Osteocyte (in vitro differentiated cells): ENCODE measurements at regions not wholly inside any gene's neighbourhood (a gene's known extent, or its start where the extent isn't known, plus 50 kb on each side); places are given as distances from the start of the nearest gene placed in this dataset.

Source experiments
- DNase-seq: peaks from one replicate; pipeline ENCODE4 v3.0.0; 2021; ENCODE audit warnings: mixed read lengths; ENCODE audit not compliant: unreplicated experiment; ENCODE audit errors: extremely low spot score
- H3K27ac Mint-ChIP-seq: one replicate; pipeline ENCODE4 v1.8.0; 2021; ENCODE audit warnings: mild to moderate bottlenecking, mixed read lengths; ENCODE audit not compliant: unreplicated experiment
- H3K27me3 Mint-ChIP-seq: one replicate; pipeline ENCODE4 v1.8.0; 2021; ENCODE audit warnings: mixed read lengths; ENCODE audit not compliant: unreplicated experiment
- H3K36me3 Mint-ChIP-seq: one replicate; pipeline ENCODE4 v1.8.0; 2021; ENCODE audit warnings: mixed read lengths; ENCODE audit not compliant: unreplicated experiment
- H3K4me1 Mint-ChIP-seq: one replicate; pipeline ENCODE4 v1.8.0; 2021; ENCODE audit warnings: mixed read lengths; ENCODE audit not compliant: unreplicated experiment
- H3K4me3 Mint-ChIP-seq: one replicate; pipeline ENCODE4 v1.8.0; 2021; ENCODE audit warnings: mild to moderate bottlenecking, moderate library complexity, mixed read lengths; ENCODE audit not compliant: unreplicated experiment
- H3K9me3 Mint-ChIP-seq: one replicate; pipeline ENCODE4 v1.8.0; 2021; ENCODE audit warnings: mixed read lengths; ENCODE audit not compliant: unreplicated experiment
- TF ChIP-seq, protein P1 (sequence below): fragments of 200-600 bp; sonication (generic); IDR thresholded peaks from 2 replicates; pipeline ENCODE4 v1.5.0; 2021; ENCODE audit warnings: antibody characterized with exemption, mild to moderate bottlenecking, moderate library complexity

DNA sequence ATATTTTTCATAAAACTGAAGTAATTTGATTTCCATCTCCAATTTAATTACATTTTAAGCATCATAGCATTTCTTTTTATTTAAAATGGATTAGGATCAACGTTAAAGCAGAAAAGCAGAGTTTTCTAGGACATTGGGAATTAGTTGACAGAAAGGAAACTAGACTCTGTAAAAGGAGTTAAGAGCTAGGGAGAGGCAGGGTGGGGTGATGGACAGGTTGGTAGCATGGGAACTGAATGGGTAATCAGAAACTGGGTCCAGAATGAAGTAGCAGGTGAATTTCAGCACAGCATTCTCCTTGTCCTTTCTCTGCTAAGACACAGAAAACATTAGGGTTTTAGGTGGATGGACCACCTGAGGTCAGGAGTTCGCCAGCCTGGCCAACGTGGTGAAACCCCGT is 97.6 kb downstream of the ANAPC4 start:
- H3K4me1 Mint-ChIP-seq = no peaks in the 10 kb centered on the region
- no peak for DNase-seq
- H3K27me3 Mint-ChIP-seq = no peaks in the 10 kb centered on the region
- H3K27ac Mint-ChIP-seq = no peak overlapping the region
- peaks cover 4% of the 10 kb centered on the region for H3K9me3 Mint-ChIP-seq
- no peak overlapping the region for H3K4me3 Mint-ChIP-seq
- TF ChIP-seq, protein P1, sequence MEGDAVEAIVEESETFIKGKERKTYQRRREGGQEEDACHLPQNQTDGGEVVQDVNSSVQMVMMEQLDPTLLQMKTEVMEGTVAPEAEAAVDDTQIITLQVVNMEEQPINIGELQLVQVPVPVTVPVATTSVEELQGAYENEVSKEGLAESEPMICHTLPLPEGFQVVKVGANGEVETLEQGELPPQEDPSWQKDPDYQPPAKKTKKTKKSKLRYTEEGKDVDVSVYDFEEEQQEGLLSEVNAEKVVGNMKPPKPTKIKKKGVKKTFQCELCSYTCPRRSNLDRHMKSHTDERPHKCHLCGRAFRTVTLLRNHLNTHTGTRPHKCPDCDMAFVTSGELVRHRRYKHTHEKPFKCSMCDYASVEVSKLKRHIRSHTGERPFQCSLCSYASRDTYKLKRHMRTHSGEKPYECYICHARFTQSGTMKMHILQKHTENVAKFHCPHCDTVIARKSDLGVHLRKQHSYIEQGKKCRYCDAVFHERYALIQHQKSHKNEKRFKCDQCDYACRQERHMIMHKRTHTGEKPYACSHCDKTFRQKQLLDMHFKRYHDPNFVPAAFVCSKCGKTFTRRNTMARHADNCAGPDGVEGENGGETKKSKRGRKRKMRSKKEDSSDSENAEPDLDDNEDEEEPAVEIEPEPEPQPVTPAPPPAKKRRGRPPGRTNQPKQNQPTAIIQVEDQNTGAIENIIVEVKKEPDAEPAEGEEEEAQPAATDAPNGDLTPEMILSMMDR = no peak
- no peaks in the 10 kb centered on the region for H3K36me3 Mint-ChIP-seq

DNA sequence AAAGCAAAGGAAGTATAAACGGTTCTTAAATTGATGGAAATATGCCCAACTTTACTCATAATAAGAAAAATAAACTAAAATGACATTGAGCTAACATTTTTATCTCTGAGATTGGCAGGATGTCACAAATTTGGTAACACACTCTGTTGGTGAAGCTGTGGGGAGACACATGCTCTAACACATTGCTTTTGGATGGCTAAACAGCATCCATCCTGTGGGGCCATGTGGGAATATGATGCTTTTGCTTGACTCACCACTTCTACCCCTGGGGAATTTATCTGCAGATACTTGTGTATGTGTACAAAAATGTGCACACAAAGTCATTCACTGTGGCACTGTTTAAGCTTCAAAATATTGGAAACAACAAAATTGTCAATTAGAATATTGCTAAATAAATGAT is 100.2 kb downstream of the ANAPC4 start:
- Mint-ChIP-seq H3K4me1 (no peaks in the 10 kb centered on the region), H3K36me3 (no peaks in the 10 kb centered on the region), H3K4me3 (no peak overlapping the region), H3K27ac (no peak overlapping the region), H3K27me3 (peaks cover 4% of the 10 kb centered on the region), H3K9me3 (no peaks in the 10 kb centered on the region)
- no peak for DNase-seq
- TF ChIP-seq, protein P1 = no peak

DNA sequence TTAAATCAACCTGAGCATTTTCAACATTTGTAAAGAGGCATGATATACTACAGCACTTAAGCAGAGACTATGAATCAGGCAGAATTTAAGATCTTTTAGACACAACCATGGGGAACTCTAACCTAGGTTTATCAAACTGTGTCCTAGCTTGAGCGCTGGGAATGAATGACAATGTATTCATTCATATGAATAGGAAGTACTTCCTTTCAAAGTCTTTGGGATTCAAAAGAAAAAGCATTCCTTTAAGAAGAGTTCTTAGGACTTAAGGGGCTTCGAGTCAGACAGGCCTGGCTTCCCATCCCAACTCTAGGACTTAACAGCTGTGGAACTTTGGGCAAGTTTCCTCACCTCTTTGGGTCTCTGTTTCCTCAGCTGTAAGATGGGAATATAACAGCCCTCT is 104.6 kb downstream of the ANAPC4 start:
- no peak overlapping the region for H3K4me3 Mint-ChIP-seq
- TF ChIP-seq, protein P1 = no peak
- no peak for DNase-seq
- H3K4me1 Mint-ChIP-seq = no peaks in the 10 kb centered on the region
- H3K27me3 Mint-ChIP-seq = peaks cover 4% of the 10 kb centered on the region
- no peak overlapping the region for H3K27ac Mint-ChIP-seq
- H3K9me3 Mint-ChIP-seq = no peaks in the 10 kb centered on the region
- H3K36me3 Mint-ChIP-seq = no peaks in the 10 kb centered on the region

DNA sequence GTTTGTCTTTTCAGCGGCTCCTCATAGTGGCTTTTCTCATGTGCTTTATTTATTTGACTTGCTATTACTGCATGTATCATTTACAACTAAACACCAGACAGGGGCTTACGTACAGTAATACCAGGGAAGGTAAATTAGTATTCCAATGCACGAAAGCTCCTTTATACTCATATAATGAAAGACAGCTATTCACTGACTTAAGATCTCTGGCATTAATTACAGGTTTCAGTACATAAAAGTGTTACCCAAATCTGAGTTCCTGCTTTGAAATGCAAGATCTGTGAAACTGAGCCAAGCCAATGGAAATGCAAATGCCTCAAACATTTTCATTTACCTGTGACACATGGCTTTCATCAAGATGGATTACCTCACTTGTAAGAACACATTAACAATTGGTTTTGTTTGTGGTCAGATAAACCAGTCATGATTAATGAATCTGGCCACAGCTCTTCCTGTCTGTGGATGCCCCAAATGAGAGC is 107.2 kb downstream of the ANAPC4 start:
- Mint-ChIP-seq H3K9me3 (peaks cover 5% of the 10 kb centered on the region), H3K27me3 (peaks cover 4% of the 10 kb centered on the region), H3K36me3 (no peaks in the 10 kb centered on the region), H3K4me1 (no peaks in the 10 kb centered on the region), H3K4me3 (no peak overlapping the region), H3K27ac (no peak overlapping the region)
- no peak for DNase-seq
- TF ChIP-seq, protein P1 = no peak

DNA sequence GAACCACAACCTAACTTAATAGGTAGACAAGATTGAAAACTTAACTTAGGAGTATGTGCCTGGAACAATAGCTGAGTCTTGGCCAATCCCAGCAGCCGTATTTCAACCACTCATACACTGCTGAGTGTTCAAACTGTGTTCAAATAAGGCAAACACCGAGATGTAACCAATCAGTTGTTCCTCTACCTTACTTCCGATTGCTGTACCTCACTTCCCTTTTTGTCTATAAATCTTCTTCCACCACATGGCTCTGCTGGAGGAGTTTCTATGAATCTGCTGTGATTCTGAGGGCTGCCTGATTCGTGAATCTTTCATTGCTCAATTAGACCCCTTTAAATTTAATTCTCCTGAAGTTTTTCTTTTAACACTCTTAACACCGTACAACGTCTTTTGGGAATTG is 108.0 kb downstream of the ANAPC4 start:
- Mint-ChIP-seq H3K4me3 (no peak overlapping the region), H3K27me3 (peaks cover 4% of the 10 kb centered on the region), H3K4me1 (no peaks in the 10 kb centered on the region), H3K27ac (no peak overlapping the region), H3K9me3 (peaks cover 5% of the 10 kb centered on the region), H3K36me3 (no peaks in the 10 kb centered on the region)
- TF ChIP-seq, protein P1 = no peak
- no peak for DNase-seq
